ENCODE measurements at regions not wholly inside any gene's neighbourhood (a gene's known extent, or its start where the extent isn't known, plus 50 kb on each side); places are given as distances from the start of the nearest gene placed in this dataset.

- TF ChIP-seq ZNF782 (CRISPR knock-in tag; IDR thresholded peaks at IDR 0.05; ENCODE audit: borderline replicate concordance) (no peak), KLF13 (CRISPR knock-in tag; IDR thresholded peaks at IDR 0.05) (no peak), ZNF512 (CRISPR knock-in tag; IDR thresholded peaks at IDR 0.05) (no peak), BCLAF1 (IDR thresholded peaks at IDR 0.05) (no peak), SALL1 (CRISPR knock-in tag; IDR thresholded peaks at IDR 0.05) (peak; percentile 75), ZNF678 (CRISPR knock-in tag; IDR thresholded peaks at IDR 0.05) (no peak), SP140L (CRISPR knock-in tag; IDR thresholded peaks at IDR 0.05; ENCODE audit: borderline replicate concordance) (no peak), HOXD1 (CRISPR knock-in tag; IDR thresholded peaks at IDR 0.05) (no peak), POLR2A (IDR thresholded peaks at IDR 0.05; ENCODE audit: insufficient read depth in 1 of 2, low read depth in 2 of 2, low read length in 2 of 2) (no peak), JUNB (CRISPR knock-in tag; IDR thresholded peaks at IDR 0.05; ENCODE audit: borderline replicate concordance) (peak; percentile 89; the same call in 1 of the 2 replicates), HOXA7 (CRISPR knock-in tag; IDR thresholded peaks at IDR 0.05) (no peak), HOXA5 (CRISPR knock-in tag; IDR thresholded peaks at IDR 0.05) (no peak), ELK4 (CRISPR knock-in tag; IDR thresholded peaks at IDR 0.05; ENCODE audit: borderline replicate concordance) (no peak), MLX (CRISPR knock-in tag; IDR thresholded peaks at IDR 0.05) (no peak; the same call in 1 of the 2 replicates), GRHL1 (CRISPR knock-in tag; conservative IDR thresholded peaks at IDR 0.05) (no peak)
Observed at GRCh38 chr5:124596595-124597421, 149.6 kb downstream of the ZNF608 start (continued).
